Peyer's patch (tissue), 4 donors: ENCODE measurements at regions not wholly inside any gene's neighbourhood (a gene's known extent, or its start where the extent isn't known, plus 50 kb on each side); places are given as distances from the start of the nearest gene placed in this dataset.

Experiments used
- DNase-seq, 3 donors: peaks; one replicate each; pipeline ENCODE4 v3.0.0-alpha.2; 2017 to 2019
- H3K27ac ChIP-seq, 4 donors: fragments of 200-600 bp; sonication (generic); one replicate each; pipeline ENCODE4 v1.5.1; 2016 to 2019
- H3K27me3 ChIP-seq, 2 donors: fragments of 200-600 bp; sonication (generic); one replicate each; pipeline ENCODE4 v1.5.1; 2019
- H3K36me3 ChIP-seq, 3 donors: fragments of 200-600 bp; sonication (generic); one replicate each; pipeline ENCODE4 v1.5.1; 2016 to 2019
- H3K4me1 ChIP-seq, 4 donors: fragments of 200-600 bp; sonication (generic); one replicate each; pipeline ENCODE4 v1.5.1; 2016 to 2019
- H3K4me3 ChIP-seq, 4 donors: fragments of 200-600 bp; sonication (generic); 1 replicate in 3 of 4; 2 replicates in 1 of 4; pipeline ENCODE4 v1.5.1; 2016 to 2019; ENCODE audit warnings: mild to moderate bottlenecking in 1 of 4
- H3K9me3 ChIP-seq, 4 donors: fragments of 200-600 bp; sonication (generic); one replicate each; pipeline ENCODE4 v1.5.1; 2016 to 2019; ENCODE audit warnings: mild to moderate bottlenecking in 1 of 4
- POLR2A ChIP-seq, 2 donors: fragments of 450-650 bp; IDR thresholded peaks; one replicate each; pipeline ENCODE4 v1.5.1; 2017; ENCODE audit warnings: antibody characterized with exemption in 2 of 2, mild to moderate bottlenecking in 2 of 2, moderate library complexity in 2 of 2
- TF ChIP-seq, protein P1 (sequence below), 6 experiments: fragments of 450-650 bp in 4 of 6; fragments of 200-600 bp in 2 of 6; sonication (generic) in 1 of 6; IDR thresholded peaks; one replicate each; pipeline ENCODE4 v1.5.1; 2017 to 2019; ENCODE audit warnings: antibody characterized with exemption in 6 of 6, mild to moderate bottlenecking in 3 of 6, moderate library complexity in 1 of 6

DNA sequence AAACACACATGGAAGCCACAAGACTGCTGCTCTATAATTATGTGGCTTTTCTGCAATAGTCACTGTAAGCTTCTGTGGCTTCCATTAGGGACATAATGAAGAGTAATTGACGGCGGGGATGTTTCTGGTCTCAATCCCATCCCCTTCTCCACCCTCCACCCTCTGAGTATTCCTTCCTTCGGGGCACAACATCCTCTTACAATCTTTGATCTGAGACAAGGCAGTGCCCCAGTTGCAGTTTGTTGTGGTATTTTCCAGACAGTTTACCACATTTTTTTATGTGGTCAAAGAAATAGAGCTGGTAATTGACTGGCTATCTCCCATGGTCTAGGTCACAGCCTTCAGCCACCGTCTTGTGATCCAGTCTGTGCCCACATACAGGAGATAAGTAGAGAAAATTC, 277.7 kb downstream of the NR2F1-AS1 start:
- Histone ChIP-seq H3K9me3 (no peaks in the 10 kb centered on the region), H3K27me3 (no peaks in the 10 kb centered on the region), H3K4me3 (no peak overlapping the region), H3K27ac (no peak overlapping the region), H3K4me1 (no peaks in the 10 kb centered on the region), H3K36me3 (no peaks in the 10 kb centered on the region)
- no peak for DNase-seq
- no peak for TF ChIP-seq POLR2A (IDR thresholded peaks at IDR 0.05)
- TF ChIP-seq, protein P1, sequence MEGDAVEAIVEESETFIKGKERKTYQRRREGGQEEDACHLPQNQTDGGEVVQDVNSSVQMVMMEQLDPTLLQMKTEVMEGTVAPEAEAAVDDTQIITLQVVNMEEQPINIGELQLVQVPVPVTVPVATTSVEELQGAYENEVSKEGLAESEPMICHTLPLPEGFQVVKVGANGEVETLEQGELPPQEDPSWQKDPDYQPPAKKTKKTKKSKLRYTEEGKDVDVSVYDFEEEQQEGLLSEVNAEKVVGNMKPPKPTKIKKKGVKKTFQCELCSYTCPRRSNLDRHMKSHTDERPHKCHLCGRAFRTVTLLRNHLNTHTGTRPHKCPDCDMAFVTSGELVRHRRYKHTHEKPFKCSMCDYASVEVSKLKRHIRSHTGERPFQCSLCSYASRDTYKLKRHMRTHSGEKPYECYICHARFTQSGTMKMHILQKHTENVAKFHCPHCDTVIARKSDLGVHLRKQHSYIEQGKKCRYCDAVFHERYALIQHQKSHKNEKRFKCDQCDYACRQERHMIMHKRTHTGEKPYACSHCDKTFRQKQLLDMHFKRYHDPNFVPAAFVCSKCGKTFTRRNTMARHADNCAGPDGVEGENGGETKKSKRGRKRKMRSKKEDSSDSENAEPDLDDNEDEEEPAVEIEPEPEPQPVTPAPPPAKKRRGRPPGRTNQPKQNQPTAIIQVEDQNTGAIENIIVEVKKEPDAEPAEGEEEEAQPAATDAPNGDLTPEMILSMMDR (IDR thresholded peaks at IDR 0.05), result no peak

DNA sequence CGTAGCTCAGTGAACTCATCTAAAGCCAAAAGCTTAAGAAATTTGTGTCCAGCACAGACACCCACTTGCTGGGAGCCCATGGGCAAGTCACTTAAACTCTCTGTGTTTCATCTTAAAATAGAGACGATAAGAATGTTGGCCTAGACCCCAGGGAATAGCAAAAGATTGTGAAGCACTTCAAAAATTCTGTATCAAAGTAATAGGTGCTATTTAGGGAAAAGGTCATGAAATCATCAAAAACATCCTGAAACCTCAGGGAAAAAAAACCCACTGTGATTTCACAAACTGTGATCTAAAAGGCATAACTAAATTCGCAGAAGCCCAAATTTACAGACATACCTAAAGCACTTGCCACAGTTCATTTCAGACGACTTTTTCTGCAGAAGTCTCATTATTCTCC, 278.3 kb downstream of the NR2F1-AS1 start:
- Histone ChIP-seq H3K4me1 (no peaks in the 10 kb centered on the region), H3K4me3 (no peak overlapping the region), H3K27me3 (no peaks in the 10 kb centered on the region), H3K9me3 (no peaks in the 10 kb centered on the region), H3K36me3 (no peaks in the 10 kb centered on the region), H3K27ac (no peak overlapping the region)
- DNase-seq, result no peak
- no peak for TF ChIP-seq POLR2A (IDR thresholded peaks at IDR 0.05)
- TF ChIP-seq, protein P1 (IDR thresholded peaks at IDR 0.05), result no peak

DNA sequence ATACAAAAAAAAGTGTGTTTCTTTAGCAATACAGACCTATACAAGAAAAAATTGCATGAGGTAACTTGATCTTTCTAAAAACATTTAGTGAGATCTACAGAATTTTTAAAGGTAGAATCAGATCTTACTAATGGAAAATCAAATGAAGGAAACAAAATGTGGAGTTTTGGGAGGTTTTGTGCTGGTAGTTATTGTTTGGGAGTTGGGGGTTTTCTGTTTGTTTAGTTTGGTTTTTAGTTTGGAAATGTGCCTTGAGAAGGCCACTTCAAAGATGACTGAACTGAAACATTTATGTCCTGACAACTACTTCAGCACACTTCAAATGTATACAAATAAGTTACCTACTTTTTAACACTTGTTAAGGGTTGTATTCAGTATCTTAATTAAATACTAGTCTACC, 280.1 kb downstream of the NR2F1-AS1 start:
- Histone ChIP-seq H3K4me3 (no peak overlapping the region), H3K4me1 (no peaks in the 10 kb centered on the region), H3K36me3 (no peaks in the 10 kb centered on the region), H3K27me3 (no peaks in the 10 kb centered on the region), H3K27ac (no peak overlapping the region), H3K9me3 (no peaks in the 10 kb centered on the region)
- no peak for DNase-seq
- TF ChIP-seq, protein P1 (IDR thresholded peaks at IDR 0.05), result no peak
- no peak for TF ChIP-seq POLR2A (IDR thresholded peaks at IDR 0.05)

DNA sequence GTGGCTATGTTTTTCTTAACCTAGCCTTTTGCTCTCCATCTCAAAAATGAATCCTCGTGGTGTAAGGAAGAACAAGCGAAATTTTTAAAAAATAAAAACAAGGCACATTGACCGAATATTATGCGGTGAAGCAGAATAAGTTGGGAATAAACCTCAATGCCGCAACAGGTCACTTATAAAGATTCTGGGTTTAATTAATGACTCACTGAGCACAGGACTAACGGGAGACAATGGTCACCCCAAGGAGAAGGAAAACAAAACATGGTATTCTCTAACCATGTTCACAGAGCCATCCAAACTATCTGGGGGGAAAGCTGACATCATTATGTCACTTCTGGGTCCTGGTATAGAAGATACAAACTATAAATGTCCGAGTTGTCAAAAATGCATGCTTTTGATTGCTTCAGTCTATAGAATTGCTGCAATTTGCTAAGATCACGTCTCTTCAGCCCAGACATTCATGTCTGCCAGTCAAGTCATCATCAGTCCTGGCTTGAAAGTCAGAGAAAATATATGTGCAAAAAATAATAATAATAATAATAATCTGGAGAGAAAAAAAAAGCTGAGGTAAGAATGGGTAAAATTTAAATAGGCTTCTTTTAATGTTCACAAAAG, 280.6 kb downstream of the NR2F1-AS1 start:
- Histone ChIP-seq H3K4me3 (no peak overlapping the region), H3K9me3 (no peaks in the 10 kb centered on the region), H3K4me1 (no peaks in the 10 kb centered on the region), H3K27me3 (no peaks in the 10 kb centered on the region), H3K36me3 (no peaks in the 10 kb centered on the region), H3K27ac (no peak overlapping the region)
- no peak for DNase-seq
- TF ChIP-seq, protein P1 (IDR thresholded peaks at IDR 0.05), result no peak
- no peak for TF ChIP-seq POLR2A (IDR thresholded peaks at IDR 0.05)

DNA sequence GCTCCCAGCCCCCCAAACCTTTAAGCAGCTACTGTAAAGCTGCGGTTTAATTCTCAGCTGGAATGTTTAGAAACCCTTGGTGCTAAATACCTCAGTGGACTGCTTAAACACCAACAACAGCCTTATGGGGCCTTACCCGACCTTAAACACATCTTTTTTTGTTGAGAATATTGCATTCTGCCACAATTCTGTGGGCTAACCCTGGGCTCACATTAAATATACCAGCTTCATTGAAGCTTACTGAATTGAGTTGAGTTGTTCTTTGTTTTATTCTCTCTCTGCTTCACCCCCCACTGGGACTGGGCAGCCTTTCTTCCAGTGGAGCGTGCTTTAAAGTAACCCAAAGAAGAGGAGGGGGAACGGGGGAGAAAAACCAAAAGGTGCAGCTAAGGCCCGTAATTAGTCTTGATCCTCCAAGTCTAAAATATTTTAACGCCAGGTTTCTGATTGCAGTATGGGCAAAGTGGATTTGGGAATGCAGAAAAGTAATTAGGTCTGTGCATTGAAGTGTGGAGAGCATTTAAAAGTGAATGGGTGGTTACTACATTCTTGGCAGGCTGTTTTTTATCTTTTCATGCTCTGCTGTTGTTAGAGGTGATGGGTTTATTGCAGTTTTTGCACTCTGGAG, 281.2 kb downstream of the NR2F1-AS1 start:
- Histone ChIP-seq H3K27me3 (no peaks in the 10 kb centered on the region), H3K4me3 (no peak overlapping the region), H3K9me3 (no peaks in the 10 kb centered on the region), H3K36me3 (no peaks in the 10 kb centered on the region), H3K4me1 (no peaks in the 10 kb centered on the region), H3K27ac (no peak overlapping the region)
- no peak for TF ChIP-seq POLR2A (IDR thresholded peaks at IDR 0.05)
- TF ChIP-seq, protein P1 (IDR thresholded peaks at IDR 0.05), result no peak
- no peak for DNase-seq
